Panc1 (cell line): ENCODE measurements at regions not wholly inside any gene's neighbourhood (a gene's known extent, or its start where the extent isn't known, plus 50 kb on each side); places are given as distances from the start of the nearest gene placed in this dataset.

ENCODE experiments used
- ATAC-seq: fragments of 200-7000 bp; cut with Tn5 transposase; 2 replicates; pipeline ENCODE4 v1.9.1; 2020; ENCODE audit warnings: mild to moderate bottlenecking, moderate library complexity
- BruUV-seq: library from RNA; stranded (reverse); fragments of 400-500 nt; replicated peaks from 2 replicates; lab custom pipeline; 2021; lab: Mats Ljungman, UMichigan
- CTCF ChIA-PET: fragments of 300-600 bp; sonication (Branson Sonifier 250); formaldehyde crosslinking; loops from one replicate; lab custom pipeline; 2022; ENCODE audit warnings: antibody characterized with exemption; lab: Charles Lee
- POLR2A ChIA-PET: fragments of 300-600 bp; sonication (Branson Sonifier 250); formaldehyde crosslinking; loops from one replicate; lab custom pipeline; 2022; ENCODE audit warnings: antibody characterized with exemption; lab: Charles Lee
- DNase-seq: peaks from one replicate; pipeline ENCODE4 v3.0.0-alpha.2; 2010; ENCODE audit warnings: low read depth, low spot score
- H3K27ac ChIP-seq: 2 replicates; pipeline ENCODE4 v1.5.1; 2011; ENCODE audit warnings: mild to moderate bottlenecking, low read length, inconsistent platforms
- H3K27me3 ChIP-seq: fragments of 200-500 bp; sonication (Bioruptor generic); 2 replicates; pipeline ENCODE4 v1.6.0; 2014; ENCODE audit warnings: low read length, inconsistent platforms; ENCODE audit not compliant: control insufficient read depth, insufficient read depth
- H3K36me3 ChIP-seq: fragments of 200-500 bp; sonication (Bioruptor generic); 2 replicates; pipeline ENCODE4 v1.5.1; 2014; ENCODE audit warnings: inconsistent platforms, mild to moderate bottlenecking, low read length, moderate library complexity; ENCODE audit not compliant: control insufficient read depth, insufficient read depth
- H3K4me1 ChIP-seq: 2 replicates; pipeline ENCODE4 v1.5.1; 2011; ENCODE audit warnings: inconsistent platforms, mild to moderate bottlenecking, low read length, moderate library complexity; ENCODE audit not compliant: control insufficient read depth, insufficient read depth
- H3K4me3 ChIP-seq, 2 experiments: 2 replicates each; pipeline ENCODE4 v1.5.1; 2011 to 2012; ENCODE audit warnings: low read depth in 2 of 2, low read length in 2 of 2, mild to moderate bottlenecking in 2 of 2, inconsistent platforms in 1 of 2, moderate library complexity in 1 of 2
- H3K9me3 ChIP-seq: fragments of 200-500 bp; sonication (Bioruptor generic); 2 replicates; pipeline ENCODE4 v1.5.1; 2014; ENCODE audit warnings: low read depth, mild to moderate bottlenecking, inconsistent platforms, low read length, moderate library complexity; ENCODE audit not compliant: control insufficient read depth, insufficient read depth
- CTCF ChIP-seq: fragments of 450-650 bp; IDR thresholded peaks from 2 replicates; pipeline ENCODE4 v1.5.1; 2017; ENCODE audit warnings: mild to moderate bottlenecking
- POLR2AphosphoS5 ChIP-seq: IDR thresholded peaks from 2 replicates; pipeline ENCODE4 v1.6.1; 2012; ENCODE audit warnings: mild to moderate bottlenecking, low read depth, low read length, moderate library complexity
- REST ChIP-seq, 2 experiments: IDR thresholded peaks; 2 replicates each; pipeline ENCODE4 v1.6.1; 2011 to 2012; ENCODE audit warnings: low read depth in 2 of 2, control low read depth in 1 of 2, low read length in 1 of 2, mild to moderate bottlenecking in 1 of 2, moderate library complexity in 1 of 2; ENCODE audit not compliant: insufficient read depth in 1 of 2
- SIN3A ChIP-seq: IDR thresholded peaks from 2 replicates; pipeline ENCODE4 v1.6.1; 2012; ENCODE audit warnings: low read depth, mild to moderate bottlenecking, low read length, moderate library complexity, borderline replicate concordance; ENCODE audit not compliant: insufficient read depth
- TCF7L2 ChIP-seq: IDR thresholded peaks from 2 replicates; pipeline ENCODE4 v1.6.1; 2011; ENCODE audit warnings: mild to moderate bottlenecking, low read depth, low read length, inconsistent platforms
- in situ Hi-C: cut with HindIII; loops from 2 replicates; pipeline ENCODE4 v1.10.0; 2016; ENCODE audit warnings: low sequenced_read_pairs, low pct_unique_long_range_greater_than_20kb
- intact Hi-C: fragments of 100-400 bp; cut with micrococcal nuclease; formaldehyde crosslinking; loops from one replicate; pipeline ENCODE4 v1.10.0; 2022; ENCODE audit not compliant: unreplicated experiment

GRCh38 chr4:178450614-178451013, 1008.4 kb upstream of the AGA start:
- no peak for TF ChIP-seq CTCF
- TF ChIP-seq TCF7L2 = no peak
- no peak for TF ChIP-seq REST (IDR thresholded peaks at IDR 0.05; ENCODE audit: insufficient read depth in 1 of 2, low read depth in 2 of 2, low read length in 1 of 2)
- TF ChIP-seq POLR2AphosphoS5 = no peak
- no peak for TF ChIP-seq SIN3A
- DNase-seq (no peak), ATAC-seq (no peak)
- no peaks in the 10 kb centered on the region for H3K9me3 ChIP-seq
- no peaks in the 10 kb centered on the region for H3K27me3 ChIP-seq
- CTCF ChIA-PET = no interaction called here
- H3K4me3 ChIP-seq = no peak overlapping the region
- BruUV-seq = no TSS peak
- H3K4me1 ChIP-seq = no peaks in the 10 kb centered on the region
- no peaks in the 10 kb centered on the region for H3K36me3 ChIP-seq
- no peak overlapping the region for H3K27ac ChIP-seq
- intact Hi-C loops = no loop called here
- POLR2A ChIA-PET = no interaction called here
- in situ Hi-C loops = no loop called here

- Histone ChIP-seq H3K27me3 (no peaks in the 10 kb centered on the region), H3K27ac (no peak overlapping the region), H3K4me1 (no peaks in the 10 kb centered on the region), H3K36me3 (no peaks in the 10 kb centered on the region), H3K4me3 (no peak overlapping the region), H3K9me3 (no peaks in the 10 kb centered on the region)
- DNase-seq (no peak), ATAC-seq (no peak)
- BruUV-seq = no TSS peak
- no peak for TF ChIP-seq TCF7L2
- TF ChIP-seq POLR2AphosphoS5 = no peak
- no peak for TF ChIP-seq CTCF
- in situ Hi-C loops (no loop called here), intact Hi-C loops (no loop called here)
- ChIA-PET CTCF (no interaction called here), POLR2A (no interaction called here)
Measured at GRCh38 chr4:178453057-178453456, 1010.8 kb upstream of the AGA start.
